ENCODE measurements at regions not wholly inside any gene's neighbourhood (a gene's known extent, or its start where the extent isn't known, plus 50 kb on each side); places are given as distances from the start of the nearest gene placed in this dataset.
"Not testable (repeated sequence)": the region's sequence is repeated elsewhere in the genome, so short reads cannot be mapped to it uniquely, and the experiment has no call there.

DNA sequence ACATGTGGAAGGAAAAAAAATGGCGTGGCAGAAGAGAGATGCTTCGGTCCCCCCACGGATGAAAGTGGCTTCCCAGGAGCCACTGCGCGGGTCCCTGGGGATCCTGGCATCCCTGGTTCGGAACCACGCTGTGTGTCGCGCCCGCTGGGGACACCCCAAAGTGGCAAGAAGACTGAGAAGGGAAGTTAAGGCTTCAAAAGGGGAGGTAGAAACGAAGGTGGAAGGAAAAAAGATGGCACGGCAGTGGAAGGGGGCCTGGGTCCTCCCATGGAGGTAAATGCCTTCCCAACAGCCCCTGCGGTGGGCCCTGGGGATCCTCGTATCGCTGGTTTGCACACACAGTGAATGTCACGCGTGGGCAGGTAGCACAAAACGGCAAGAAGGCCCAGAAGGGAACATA, 281.7 kb downstream of the ALG10 start:
- no peak for DNase-seq (ENCODE audit: low spot score)

DNA sequence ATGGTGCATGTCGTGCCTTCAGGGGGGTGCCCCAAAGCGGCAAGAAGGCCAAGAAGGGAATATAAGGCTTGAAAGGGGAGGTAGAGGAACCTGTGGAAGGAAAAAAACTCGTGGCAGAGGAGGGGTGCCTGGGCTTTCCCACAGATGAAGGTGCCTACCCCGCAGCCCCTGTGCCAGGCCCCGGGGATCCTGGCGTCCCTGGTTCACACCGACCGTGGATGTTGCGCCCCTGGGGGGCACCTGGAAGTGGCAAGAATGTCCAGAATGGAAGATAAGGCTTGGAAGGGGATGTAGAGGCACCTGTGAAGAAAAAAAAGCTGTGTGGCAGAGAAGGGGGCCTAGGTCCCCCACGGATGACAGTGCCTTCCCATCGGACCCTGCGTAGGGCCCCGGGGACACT, 282.2 kb downstream of the ALG10 start:
- no peak for DNase-seq (ENCODE audit: low spot score)

DNA sequence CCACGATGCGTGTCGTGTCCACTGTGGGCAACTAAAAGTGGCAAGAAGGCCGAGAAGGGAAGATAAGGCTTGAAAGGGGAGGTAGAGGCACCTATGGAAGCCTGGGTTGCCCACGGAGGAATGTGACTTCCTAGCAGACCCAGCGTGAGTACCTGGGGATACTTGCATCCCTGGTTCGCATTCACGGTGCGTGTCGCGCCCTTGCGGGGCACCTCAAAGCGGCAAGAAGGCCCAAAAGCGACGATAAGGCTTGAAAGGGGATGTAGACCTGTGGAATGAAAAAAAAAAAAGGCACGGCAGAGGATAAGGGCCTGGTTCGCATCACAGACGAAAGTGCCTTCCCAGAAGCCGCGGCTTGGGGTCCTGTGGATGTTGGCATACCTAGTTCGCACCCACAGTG, 282.9 kb downstream of the ALG10 start:
- DNase-seq (ENCODE audit: low spot score), result no peak

DNA sequence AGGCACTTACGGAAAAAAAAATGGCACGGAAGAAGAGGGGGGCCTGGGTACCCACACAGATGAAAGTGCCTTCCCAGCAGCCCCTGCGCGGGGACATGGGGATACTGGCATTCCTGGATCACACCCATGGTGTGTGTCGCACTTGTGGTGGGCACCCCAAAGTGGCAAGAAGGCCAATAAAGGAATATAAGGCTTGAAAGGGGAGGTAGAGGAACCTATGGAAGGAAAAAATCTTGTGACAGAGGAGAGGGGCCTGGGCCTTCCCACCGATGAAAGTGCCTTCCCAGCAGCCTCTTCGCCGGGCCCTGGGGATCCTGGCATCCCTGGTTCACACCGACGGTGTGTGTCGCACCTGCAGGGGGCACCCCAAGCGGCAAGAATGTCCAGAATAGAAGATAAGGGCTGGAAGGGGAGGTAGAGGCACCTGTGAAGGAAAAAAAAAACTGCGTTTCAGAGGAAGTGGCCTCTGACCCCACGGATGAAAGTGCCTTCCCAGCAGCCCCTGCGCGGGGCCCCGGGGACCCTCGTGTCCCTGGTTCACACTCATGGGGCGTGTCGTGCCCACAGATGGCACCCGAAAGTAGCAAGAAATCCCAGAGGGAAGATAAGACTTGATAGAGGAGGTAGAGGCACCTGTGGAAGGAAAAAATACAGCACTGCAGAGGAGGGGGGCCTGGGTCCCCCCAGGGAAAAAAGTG, 284.0 kb downstream of the ALG10 start:
- no peak for DNase-seq (ENCODE audit: low spot score)

DNA sequence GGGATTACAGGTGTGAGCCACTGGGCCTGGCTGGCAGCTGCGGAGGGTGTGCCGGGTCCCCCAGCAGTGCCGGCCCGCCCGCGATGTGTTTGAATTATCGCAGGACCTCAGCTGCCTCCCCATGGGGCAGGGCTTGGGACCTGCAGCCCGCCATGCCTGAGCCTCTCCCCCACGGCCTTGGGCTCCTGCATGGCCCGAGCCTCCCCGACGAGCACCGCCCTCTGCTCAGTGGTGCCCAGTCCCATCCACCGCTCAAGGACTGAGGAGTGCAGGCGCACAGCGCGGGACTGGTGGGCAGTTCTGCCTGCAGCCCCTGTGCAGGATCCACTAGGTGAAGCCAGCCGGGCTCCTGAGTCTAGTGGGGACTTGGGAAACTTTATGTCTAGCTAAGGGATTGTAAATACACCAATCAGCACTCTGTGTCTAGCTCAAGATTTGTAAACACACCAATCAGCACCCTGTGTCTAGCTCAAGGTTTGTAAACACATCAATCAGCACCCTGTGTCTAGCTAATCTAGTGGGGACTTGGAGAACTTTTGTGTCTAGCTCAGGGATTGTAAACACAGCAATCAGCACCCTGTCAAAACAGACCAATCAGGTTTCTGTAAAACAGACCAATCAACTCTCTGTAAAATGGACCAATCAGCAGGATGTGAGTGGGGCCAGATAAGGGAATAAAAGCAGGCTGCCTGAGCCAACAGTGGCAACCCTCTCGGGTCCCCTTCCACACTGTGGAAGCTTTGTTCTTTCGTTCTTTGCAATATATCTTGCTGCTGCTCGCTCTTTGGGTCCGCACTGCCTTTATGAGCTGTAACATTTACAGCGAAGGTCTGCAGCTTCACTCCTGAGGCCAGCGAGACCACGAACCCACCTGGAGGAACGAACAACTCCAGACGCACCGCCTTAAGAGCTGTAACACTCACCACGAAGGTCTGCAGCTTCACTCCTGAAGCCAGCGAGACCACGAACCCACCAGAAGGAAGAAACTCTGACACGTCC, 287.8 kb downstream of the ALG10 start:
- not testable (repeated sequence) for DNase-seq (ENCODE audit: low spot score)

DNA sequence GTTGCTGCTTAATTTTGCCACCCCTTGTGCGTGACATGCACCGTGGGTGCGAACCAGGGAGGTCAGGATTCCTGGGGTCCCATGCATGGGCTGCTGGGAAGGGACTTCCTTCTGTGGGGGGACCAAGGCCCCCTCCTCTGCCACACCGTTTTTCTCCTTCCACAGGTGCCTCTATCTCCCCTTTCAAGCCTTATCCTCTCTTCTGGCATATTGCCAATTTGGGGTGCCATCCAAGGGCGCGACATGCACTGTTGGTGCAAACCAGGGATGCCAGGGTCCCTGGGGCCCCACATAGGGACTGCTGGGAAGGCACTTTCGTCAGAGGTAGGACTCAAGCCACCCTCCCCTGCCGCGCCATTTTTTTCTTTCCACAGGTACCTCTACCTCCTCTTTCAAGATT, 289.0 kb downstream of the ALG10 start:
- DNase-seq (ENCODE audit: low spot score), result no peak

DNA sequence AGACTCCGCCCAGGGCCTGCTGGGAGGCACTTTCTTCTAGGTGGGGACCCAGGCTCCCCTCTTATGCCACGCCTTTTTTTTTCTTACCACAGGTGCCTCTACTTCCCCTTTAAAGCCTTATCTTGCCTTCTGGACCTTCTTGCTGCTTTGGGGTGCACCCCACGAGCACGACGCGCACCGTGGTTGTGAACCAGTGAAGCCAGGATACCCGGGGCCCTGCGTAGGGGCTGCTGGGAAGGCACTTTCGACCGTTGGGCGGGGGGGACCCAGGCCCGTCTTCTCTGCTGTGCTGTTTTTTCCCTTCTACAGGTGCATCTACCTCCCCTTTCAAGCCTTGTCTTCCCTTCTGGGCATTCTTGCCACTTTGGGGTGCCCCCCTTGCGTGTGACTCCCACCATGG, 305.4 kb downstream of the ALG10 start:
- no peak for DNase-seq (ENCODE audit: low spot score)

DNA sequence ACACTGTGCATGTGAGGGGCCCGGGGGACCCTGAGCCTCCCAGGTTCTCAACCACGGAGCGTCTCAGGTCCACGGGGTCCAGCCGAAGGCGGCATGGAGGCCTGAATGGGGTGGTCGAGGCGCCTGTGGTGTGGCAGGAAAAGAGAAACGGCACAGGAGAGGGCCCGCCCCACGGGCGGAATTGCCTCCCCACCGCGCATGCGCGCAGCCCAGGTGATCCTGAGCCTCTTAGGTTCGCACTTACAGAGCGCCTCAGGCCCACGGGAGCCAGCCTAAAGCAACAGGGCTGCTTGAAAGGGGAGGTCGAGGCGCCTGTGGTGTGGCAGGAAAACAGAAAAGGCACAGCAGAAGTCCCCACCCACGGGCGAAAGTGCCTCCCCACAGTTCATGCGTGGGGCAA, 311.0 kb downstream of the ALG10 start:
- DNase-seq (ENCODE audit: low spot score), result no peak

DNA sequence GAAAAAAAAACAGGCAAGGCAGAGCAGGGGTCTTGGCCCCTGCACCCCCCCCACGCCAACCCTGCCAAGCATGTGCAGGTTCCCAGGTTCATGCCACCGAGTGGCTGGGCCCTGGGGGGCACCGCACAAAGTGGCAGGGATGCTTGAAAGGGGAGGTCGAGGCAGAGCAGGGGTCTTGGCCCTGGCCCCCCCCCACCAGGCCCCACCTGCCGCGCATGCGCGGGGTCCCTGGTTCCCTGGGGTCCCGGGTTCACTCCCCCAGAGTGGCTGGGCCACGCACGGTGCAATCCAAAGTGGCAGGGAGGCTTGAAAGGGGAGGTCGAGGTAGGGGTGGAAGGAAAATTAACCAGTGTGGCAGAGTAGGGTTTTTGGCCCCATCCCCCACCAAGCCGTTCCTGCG, 312.2 kb downstream of the ALG10 start:
- DNase-seq (ENCODE audit: low spot score), result no peak

DNA sequence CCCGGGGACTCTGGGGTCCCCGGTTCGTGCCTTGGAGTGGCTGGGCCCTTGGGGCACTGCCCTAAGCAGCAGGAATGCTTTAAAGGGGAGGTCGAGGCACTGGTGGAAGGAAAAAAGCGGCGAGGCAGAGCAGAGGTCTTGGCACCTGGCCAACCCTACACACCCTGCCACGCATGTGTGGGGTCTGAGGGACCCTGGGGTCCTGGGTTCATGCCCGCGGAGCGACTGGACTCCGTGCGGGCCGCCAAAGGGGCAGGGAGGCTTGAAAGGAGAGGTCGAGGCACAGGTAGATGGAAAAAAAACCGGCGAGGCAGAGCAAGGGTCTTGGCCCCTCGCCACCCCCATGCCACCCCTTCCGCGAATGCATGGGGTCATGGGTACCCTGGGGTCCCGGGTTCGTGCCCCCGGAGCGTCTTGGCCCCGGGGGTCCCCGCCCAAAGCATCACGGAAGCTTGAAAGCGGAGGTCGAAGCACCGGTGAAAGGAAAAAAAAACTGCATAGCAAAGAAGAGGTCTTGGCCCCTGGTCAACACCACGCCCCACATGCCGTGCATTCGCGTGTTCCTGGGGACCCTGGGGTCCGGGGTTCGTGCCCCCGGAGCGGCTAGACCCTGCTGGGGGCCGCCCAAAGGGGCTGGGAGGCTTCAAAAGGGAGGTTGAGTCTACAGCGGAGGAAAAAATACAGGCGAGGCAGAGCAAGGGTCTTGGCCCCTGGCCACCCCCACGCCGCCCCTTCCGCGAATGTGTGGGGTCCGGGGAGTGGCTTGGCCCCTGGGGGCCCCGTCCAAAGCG, 312.9 kb downstream of the ALG10 start:
- no peak for DNase-seq (ENCODE audit: low spot score)

DNA sequence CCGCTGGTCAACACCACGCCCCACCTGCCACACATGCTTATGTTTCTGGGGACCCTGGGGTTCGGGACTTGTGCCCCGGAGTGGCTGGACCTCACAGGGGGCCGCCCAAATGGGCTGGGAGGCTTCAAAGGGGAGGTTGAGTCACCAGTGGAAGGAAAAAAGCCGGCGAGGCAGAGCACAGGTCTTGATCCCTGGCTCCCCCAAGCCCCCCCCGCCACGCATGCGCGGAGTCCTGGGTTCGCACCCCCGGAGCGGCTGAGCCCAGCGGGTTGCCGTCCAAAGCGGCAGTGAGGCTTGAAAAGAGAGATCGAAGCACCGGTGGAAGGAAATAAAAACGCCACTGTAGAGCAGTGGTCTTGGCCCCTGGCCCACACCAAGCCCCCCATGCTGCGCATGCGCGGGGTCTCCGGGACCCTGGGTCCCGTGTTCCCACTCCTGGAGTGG, 313.5 kb downstream of the ALG10 start:
- no peak for DNase-seq (ENCODE audit: low spot score)

DNA sequence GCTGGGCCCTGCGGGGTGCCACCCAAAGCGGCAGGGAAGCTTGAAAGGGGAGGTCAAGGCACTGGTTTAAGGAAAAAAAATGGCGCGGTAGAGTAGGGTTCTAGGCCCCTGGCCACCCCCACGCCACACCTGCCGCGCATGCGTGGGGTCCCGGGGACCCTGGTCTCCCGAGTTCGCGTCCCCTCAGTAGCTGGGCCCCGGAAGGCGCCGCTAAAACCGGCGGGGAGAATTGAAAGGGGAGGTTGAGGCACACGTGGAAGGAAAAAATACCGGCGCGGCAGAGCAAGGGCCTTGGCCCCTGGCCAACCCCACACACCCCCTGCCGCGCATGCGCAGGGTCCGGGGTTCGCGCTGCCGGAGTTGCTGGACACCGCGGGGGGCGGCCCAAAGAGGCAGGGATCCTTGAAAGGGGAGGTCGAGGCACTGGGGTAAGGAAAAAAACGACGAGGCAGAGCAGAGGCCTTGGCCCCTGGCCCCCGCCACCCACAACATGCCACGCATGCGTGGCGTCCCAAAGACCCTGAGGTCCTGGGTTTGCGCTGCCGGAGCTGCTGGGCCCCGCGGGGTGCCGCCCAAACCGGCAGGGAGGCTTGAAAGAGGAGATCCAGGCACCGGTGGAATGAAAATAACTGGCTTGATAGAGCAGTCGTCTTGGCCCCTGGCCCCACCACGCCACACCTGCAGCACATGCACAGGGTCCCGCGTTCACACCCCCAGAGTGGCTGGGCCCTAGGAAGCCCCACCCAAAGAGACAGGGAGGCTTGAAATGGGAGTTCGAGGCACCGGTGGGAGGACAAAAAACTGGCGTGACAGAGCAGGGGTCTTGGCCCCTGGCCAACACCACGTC, 314.5 kb downstream of the ALG10 start:
- DNase-seq (ENCODE audit: low spot score), result no peak

DNA sequence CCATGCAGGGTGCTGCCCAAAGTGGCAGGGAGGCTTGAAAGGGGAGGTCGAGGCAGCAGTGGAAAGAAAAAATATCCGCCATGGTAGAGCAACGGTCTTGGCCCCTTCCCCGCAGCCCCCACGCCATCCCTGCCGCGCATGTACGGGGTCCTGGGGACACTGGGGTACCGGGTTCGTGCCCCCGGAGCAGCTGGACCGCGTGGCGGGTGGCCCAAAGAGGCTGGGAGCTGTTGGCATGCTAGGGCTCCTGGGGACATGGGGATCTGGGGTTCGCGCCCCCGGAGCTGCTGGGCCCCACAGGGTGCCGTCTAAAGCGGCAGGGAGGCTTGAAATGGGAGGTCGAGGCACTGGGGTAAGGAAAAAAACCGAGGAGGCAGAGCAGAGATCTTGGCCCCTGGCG, 316.5 kb downstream of the ALG10 start:
- DNase-seq (ENCODE audit: low spot score), result no peak

DNA sequence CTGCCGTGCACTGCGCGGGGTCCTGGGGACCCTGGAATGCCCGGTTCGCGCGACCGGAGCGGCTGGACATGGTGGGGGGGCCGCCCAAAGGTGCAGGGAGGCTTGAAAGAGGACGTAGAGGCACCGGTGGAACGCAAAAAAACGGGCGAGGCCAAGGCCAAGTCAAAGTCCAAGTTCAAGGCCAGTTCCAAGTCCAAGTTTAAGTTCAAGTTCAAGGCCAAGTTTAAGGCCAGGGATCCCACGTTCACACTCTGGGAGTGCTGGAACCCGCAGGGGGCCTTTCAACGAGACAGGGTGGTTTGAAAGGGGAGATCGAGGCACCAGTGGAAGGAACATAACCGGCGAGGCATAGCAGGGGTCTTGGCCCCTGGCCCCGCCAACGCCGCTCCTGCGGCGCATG, 317.6 kb downstream of the ALG10 start:
- no peak for DNase-seq (ENCODE audit: low spot score)

DNA sequence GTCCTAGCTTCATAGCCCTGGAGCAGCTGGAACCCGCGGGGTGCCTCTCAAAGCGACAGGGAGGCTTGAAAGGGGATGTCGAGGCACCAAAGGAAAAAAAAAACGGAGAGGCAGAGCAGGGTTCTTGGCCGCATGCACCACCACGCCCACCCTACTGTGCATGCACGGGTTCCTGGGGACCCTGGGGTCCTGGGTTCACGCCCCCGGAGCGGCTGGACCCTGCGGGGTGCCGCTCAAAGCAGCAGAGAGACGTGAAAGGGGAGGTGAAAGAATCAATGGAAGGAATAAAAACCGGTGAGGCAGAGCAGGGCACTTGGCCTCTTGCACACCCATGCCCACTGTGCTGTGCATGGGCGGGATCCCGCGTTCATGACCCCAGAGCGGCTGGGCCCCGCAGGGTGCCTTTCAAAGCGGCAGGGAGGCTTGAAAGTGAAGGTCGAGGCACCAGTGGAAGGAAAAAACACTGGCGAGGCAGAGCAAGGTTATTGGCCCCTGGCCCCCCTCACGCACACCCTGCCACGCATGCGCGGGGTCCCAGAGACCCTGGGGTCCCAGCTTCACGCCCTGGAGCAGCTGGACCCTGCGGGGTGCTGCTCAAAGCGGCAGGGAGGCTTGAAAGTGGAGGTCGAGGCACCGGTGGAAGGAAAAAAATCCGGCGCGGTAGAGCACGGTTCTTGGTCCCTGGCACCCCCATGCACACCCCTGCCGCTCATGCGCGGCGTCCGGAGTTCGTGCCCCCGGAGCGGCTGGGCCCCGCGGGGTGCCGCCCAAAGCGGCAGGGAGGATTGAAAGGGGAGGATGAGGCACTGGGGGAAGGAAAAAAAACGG, 318.5 kb downstream of the ALG10 start:
- no peak for DNase-seq (ENCODE audit: low spot score)

DNA sequence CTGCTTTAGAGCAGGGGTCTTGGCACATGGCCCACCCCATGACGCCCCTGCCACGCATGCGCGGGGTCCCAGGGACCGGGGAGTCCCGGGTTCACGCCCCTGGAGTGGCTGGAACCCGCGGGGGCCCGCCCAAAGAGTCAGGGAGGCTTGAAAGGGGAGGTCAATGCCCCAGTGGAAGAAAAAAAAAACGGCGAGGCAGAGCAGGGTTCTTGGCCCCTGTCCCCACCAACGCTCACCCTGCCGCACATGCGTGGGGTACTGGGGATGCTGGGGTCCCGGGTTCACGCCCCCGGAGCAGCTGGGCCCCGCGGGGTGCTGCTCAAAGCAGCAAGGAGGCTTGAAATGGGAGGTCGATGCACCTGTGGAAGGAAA, 319.1 kb downstream of the ALG10 start:
- DNase-seq (ENCODE audit: low spot score), result no peak

DNA sequence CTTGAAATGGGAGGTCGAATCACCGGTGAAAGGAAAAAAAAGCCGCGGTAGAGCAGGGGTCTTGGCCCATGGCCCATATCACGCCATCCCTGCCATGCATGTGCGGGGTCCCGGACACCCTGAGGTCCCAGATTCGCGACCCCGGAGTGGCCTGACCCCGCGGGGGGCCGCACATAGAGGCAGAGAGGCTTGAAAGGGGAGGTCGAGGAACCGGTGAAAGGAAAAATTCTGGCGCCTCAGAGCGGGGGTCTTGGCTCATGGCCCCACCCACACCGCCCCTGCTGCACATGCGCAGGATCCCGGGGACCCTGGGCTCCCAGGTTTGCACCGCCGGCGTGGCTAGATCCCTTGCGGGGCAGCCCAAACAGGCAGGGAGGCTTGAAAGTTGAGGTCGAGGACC, 319.8 kb downstream of the ALG10 start:
- DNase-seq (ENCODE audit: low spot score), result no peak

DNA sequence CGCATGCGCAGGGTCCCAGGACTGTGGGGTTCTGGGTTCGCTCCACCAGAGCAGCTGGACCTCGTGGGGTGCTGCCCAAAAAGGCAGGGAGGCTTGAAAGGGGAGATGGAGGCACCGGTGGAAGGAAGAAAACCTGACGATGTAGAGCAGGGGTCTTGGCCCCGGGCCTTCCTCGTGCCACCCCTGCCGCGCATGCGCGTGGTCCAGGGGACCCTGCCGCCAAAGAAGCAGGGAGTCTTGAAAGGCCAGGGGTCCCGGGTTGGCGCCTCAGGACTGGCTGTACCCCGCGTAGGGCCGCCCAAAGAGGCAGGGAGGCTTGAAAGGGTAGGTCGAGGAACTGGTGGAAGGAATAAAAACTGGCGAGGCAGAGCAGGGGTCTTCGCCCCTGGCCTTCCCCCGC, 321.0 kb downstream of the ALG10 start:
- DNase-seq (ENCODE audit: low spot score), result no peak

DNA sequence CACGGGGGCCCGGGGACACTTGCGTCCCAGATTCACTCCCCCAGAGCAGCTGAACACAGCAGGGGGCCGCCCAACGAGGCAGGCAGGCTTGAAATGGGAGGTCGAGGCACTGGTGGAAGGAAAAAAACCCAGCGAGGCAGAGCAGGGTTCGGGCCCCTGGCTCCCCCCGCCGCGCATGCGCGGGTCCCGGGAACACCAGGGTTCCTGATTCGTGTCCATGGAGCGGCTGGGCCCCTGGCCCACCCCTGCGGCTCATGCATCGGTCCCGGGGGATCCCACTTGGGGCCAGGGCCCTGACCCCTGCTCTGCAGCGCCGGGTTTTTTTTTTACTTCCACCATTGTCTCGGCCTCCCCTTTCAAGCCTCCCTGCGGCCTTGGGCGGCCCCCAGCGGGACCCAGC, 321.5 kb downstream of the ALG10 start:
- no peak for DNase-seq (ENCODE audit: low spot score)

DNA sequence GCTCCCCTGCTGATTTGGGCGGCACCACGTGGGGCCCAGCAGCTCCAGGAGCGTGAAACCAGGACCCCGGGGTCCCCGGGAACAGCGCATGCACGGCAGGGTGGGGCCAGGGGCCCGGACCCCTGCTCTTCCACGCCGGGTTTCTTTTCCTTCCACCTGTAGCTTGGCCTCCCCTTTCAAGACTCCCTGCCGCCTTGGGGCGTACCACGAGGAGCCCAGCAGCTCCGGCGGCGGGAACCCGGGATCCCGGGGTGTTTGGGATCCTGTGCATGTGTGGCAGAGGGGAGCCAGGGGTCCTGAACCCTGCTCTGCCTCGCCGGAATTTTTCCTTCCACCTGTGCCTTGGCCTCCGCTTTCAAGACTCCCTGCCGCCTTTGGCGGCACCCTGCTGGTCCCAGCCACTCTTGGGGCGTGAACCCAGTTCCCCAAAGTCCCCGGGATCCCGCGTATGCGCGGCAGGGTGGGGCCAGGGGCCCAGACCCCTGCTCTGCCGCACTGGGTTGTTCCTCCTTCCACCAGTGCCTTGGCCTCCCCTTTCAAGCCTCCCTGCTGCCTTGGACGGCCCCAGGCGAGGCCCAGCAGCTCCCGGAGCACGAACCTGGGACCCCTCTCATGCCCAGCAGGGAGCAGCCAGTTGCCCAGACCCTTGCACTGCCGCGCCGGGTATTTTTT, 322.7 kb downstream of the ALG10 start:
- DNase-seq (ENCODE audit: low spot score), result no peak

Data from hematopoietic multipotent progenitor cell treated with erythropoietin and hydrocortisone succinate and interleukin-3 and kit ligand, for 15 days (in vitro differentiated cells).